GM19238 (cell line): ENCODE measurements at regions not wholly inside any gene's neighbourhood (a gene's known extent, or its start where the extent isn't known, plus 50 kb on each side); places are given as distances from the start of the nearest gene placed in this dataset.
A peak's percentile ranks its signal among the peaks of the same experiment; 100 is the strongest.
"Not testable (repeated sequence)": the region's sequence is repeated elsewhere in the genome, so short reads cannot be mapped to it uniquely, and the experiment has no call there.

Source experiments
- DNase-seq: peaks from one replicate; pipeline ENCODE4 v3.0.0; 2011; ENCODE audit warnings: low spot score; ENCODE audit not compliant: insufficient read length

- peak; percentile 26 for DNase-seq
Measured at GRCh38 chr1:244318512-244318911, 133.2 kb downstream of the ADSS2 start.

- peak; percentile 58 for DNase-seq
Measured at GRCh38 chr1:244319283-244320132, 132.2 kb downstream of the ADSS2 start.

GRCh38 chr1:244322181-244322580 is 129.5 kb downstream of the ADSS2 start:
- DNase-seq, result no peak

GRCh38 chr1:244322791-244323521 is 128.8 kb downstream of the ADSS2 start:
- no peak for DNase-seq

- no peak for DNase-seq
Measured at GRCh38 chr1:244324176-244324883, 127.4 kb downstream of the ADSS2 start.

- no peak for DNase-seq
Measured at GRCh38 chr1:244325056-244325758, 126.5 kb downstream of the ADSS2 start.

- no peak for DNase-seq
Measured at GRCh38 chr1:244326757-244327156, 125.0 kb downstream of the ADSS2 start.

- DNase-seq, result no peak
Measured at GRCh38 chr1:244327533-244327932, 124.2 kb downstream of the ADSS2 start.

GRCh38 chr1:244328476-244328875 is 123.2 kb downstream of the ADSS2 start:
- no peak for DNase-seq

- DNase-seq, result no peak
Measured at GRCh38 chr1:244329591-244330317, 122.0 kb downstream of the ADSS2 start.

GRCh38 chr1:244330318-244330625 is 121.4 kb downstream of the ADSS2 start:
- DNase-seq, result no peak

GRCh38 chr1:244332761-244333160 is 118.9 kb downstream of the ADSS2 start:
- DNase-seq, result not testable (repeated sequence)

GRCh38 chr1:244334315-244334714 is 117.4 kb downstream of the ADSS2 start:
- not testable (repeated sequence) for DNase-seq

GRCh38 chr1:244334842-244335241 is 116.9 kb downstream of the ADSS2 start:
- not testable (repeated sequence) for DNase-seq

- DNase-seq, result no peak
Measured at GRCh38 chr1:244335456-244335855, 116.3 kb downstream of the ADSS2 start.

- no peak for DNase-seq
Measured at GRCh38 chr1:244336232-244336899, 115.3 kb downstream of the ADSS2 start.

GRCh38 chr1:244337839-244338238 is 113.9 kb downstream of the ADSS2 start:
- DNase-seq, result no peak

- no peak for DNase-seq
Measured at GRCh38 chr1:244339073-244339692, 112.5 kb downstream of the ADSS2 start.

- DNase-seq, result no peak
Measured at GRCh38 chr1:244339776-244340175, 111.9 kb downstream of the ADSS2 start.

- DNase-seq, result no peak
Measured at GRCh38 chr1:244340396-244340795, 111.3 kb downstream of the ADSS2 start.
